H1 (cell line): ENCODE measurements at regions not wholly inside any gene's neighbourhood (a gene's known extent, or its start where the extent isn't known, plus 50 kb on each side); places are given as distances from the start of the nearest gene placed in this dataset.

Experiments
- CTCF ChIA-PET: fragments of 300-600 bp; sonication (Branson Sonifier 250); formaldehyde crosslinking; loops from one replicate; lab custom pipeline; 2021; ENCODE audit not compliant: partially characterized antibody; lab: Charles Lee
- POLR2A ChIA-PET: fragments of 300-600 bp; sonication (Branson Sonifier 250); formaldehyde crosslinking; loops from one replicate; lab custom pipeline; 2021; ENCODE audit warnings: inconsistent platforms; ENCODE audit not compliant: partially characterized antibody; lab: Charles Lee
- DNase-seq, 2 experiments: peaks; one replicate each; pipeline versions ENCODE4 v3.0.0 to v3.0.0-alpha.2; 2010 to 2022; ENCODE audit warnings: low spot score in 2 of 2, low read depth in 1 of 2, mixed read lengths in 1 of 2
- FAIRE-seq: peaks from 2 replicates; lab custom pipeline; 2011; peaks lifted over from hg19 to GRCh38; lab: Jason Lieb, UNC
- H2AFZ ChIP-seq: 2 replicates; pipeline ENCODE4 v1.8.1; 2012; ENCODE audit warnings: low read length, inconsistent platforms
- H2AK5ac ChIP-seq: 2 replicates; pipeline ENCODE4 v1.6.1; 2013; ENCODE audit warnings: low read depth, low read length
- H2BK120ac ChIP-seq: replicated peaks from 2 replicates; pipeline ENCODE3; 2013; ENCODE audit warnings: low read depth, low read length, inconsistent platforms
- H2BK12ac ChIP-seq: 2 replicates; pipeline ENCODE4 v1.6.1; 2013; ENCODE audit warnings: low read depth, low read length
- H2BK15ac ChIP-seq: 2 replicates; pipeline ENCODE4 v1.6.1; 2013; ENCODE audit warnings: low read length
- H2BK20ac ChIP-seq: 2 replicates; pipeline ENCODE4 v1.6.1; 2013; ENCODE audit warnings: low read length
- H2BK5ac ChIP-seq: 2 replicates; pipeline ENCODE4 v1.6.1; 2013; ENCODE audit warnings: low read depth, low read length
- H3K14ac ChIP-seq: 2 replicates; pipeline ENCODE4 v1.6.1; 2013; ENCODE audit warnings: inconsistent platforms; ENCODE audit not compliant: insufficient read length
- H3K18ac ChIP-seq: 2 replicates; pipeline ENCODE4 v1.6.1; 2013; ENCODE audit warnings: low read length; ENCODE audit errors: extremely low read depth
- H3K23ac ChIP-seq: 2 replicates; pipeline ENCODE4 v1.6.1; 2013; ENCODE audit warnings: inconsistent platforms; ENCODE audit not compliant: insufficient read length
- H3K23me2 ChIP-seq: 2 replicates; pipeline ENCODE4 v1.6.1; 2013; ENCODE audit warnings: low read depth, low read length
- H3K27ac ChIP-seq: 2 replicates; pipeline ENCODE4 v1.6.1; 2011; ENCODE audit warnings: low read depth, low read length, inconsistent platforms
- H3K27me3 ChIP-seq, 4 experiments: replicated peaks in 1 of 4; 1 replicate in 1 of 4; 2 replicates in 3 of 4; pipeline versions ENCODE4 v1.6.1 to v1.8.1; 2011 to 2013; ENCODE audit warnings: low read length in 3 of 4, mild to moderate bottlenecking in 3 of 4, inconsistent platforms in 2 of 4, mixed read lengths in 2 of 4, moderate library complexity in 1 of 4; ENCODE audit not compliant: control insufficient read depth in 3 of 4, insufficient read depth in 3 of 4; ENCODE audit errors: extremely low read depth in 1 of 4
- H3K36me3 ChIP-seq, 4 experiments: 2 replicates each; pipeline versions ENCODE4 v1.6.1 to v1.8.1; 2011 to 2013; ENCODE audit warnings: mild to moderate bottlenecking in 4 of 4, low read length in 3 of 4, moderate library complexity in 2 of 4, control low read depth in 1 of 4, inconsistent platforms in 1 of 4; ENCODE audit not compliant: insufficient read depth in 4 of 4, control insufficient read depth in 2 of 4
- H3K4ac ChIP-seq: replicated peaks from 2 replicates; pipeline ENCODE3; 2013; ENCODE audit warnings: low read length, low read depth, mixed read lengths, inconsistent platforms; ENCODE audit not compliant: insufficient read length
- H3K4me1 ChIP-seq, 4 experiments: replicated peaks in 1 of 4; 1 replicate in 1 of 4; 2 replicates in 3 of 4; pipeline versions ENCODE4 v1.6.1 to v1.8.1; 2011 to 2013; ENCODE audit warnings: low read length in 3 of 4, inconsistent platforms in 2 of 4, mixed read lengths in 1 of 4; ENCODE audit not compliant: insufficient read depth in 4 of 4, control insufficient read depth in 3 of 4
- H3K4me2 ChIP-seq, 2 experiments: 2 replicates each; pipeline versions ENCODE4 v1.6.1 to v1.8.1; 2011 to 2013; ENCODE audit warnings: low read depth in 2 of 2, low read length in 2 of 2, control low read depth in 1 of 2, inconsistent platforms in 1 of 2, mild to moderate bottlenecking in 1 of 2; ENCODE audit not compliant: insufficient read depth in 1 of 2
- H3K4me3 ChIP-seq, 4 experiments: fragments of 200-600, 300-600 bp in 1 of 4; sonication (generic), shearing (Covaris generic), sonication (Bioruptor Twin) in 1 of 4; 2 replicates each; pipeline versions ENCODE4 v1.5.1 to v1.8.1; 2011 to 2016; ENCODE audit warnings: low read length in 4 of 4, low read depth in 3 of 4, control low read depth in 2 of 4, inconsistent platforms in 2 of 4, mild to moderate bottlenecking in 2 of 4, mixed read lengths in 1 of 4, moderate library complexity in 1 of 4; ENCODE audit not compliant: insufficient read depth in 2 of 4; ENCODE audit errors: extremely low read depth in 1 of 4
- H3K56ac ChIP-seq: replicated peaks from 2 replicates; pipeline ENCODE3; 2013; ENCODE audit warnings: low read depth, mild to moderate bottlenecking, mixed read lengths, low read length, inconsistent platforms; ENCODE audit not compliant: insufficient read length
- H3K79me1 ChIP-seq: 2 replicates; pipeline ENCODE4 v1.6.1; 2013; ENCODE audit warnings: low read depth, low read length, control low read depth
- H3K79me2 ChIP-seq, 2 experiments: 2 replicates each; pipeline versions ENCODE4 v1.6.1 to v1.8.1; 2012 to 2013; ENCODE audit warnings: low read length in 2 of 2, mild to moderate bottlenecking in 2 of 2, inconsistent platforms in 1 of 2; ENCODE audit not compliant: insufficient read depth in 2 of 2, control insufficient read depth in 1 of 2
- H3K9ac ChIP-seq, 4 experiments: replicated peaks in 1 of 4; 1 replicate in 1 of 4; 2 replicates in 3 of 4; pipeline versions ENCODE4 v1.6.1 to v1.8.1; 2011 to 2013; ENCODE audit warnings: low read depth in 3 of 4, low read length in 3 of 4, control low read depth in 2 of 4, mild to moderate bottlenecking in 2 of 4, moderate library complexity in 2 of 4, inconsistent platforms in 1 of 4; ENCODE audit errors: extremely low read depth in 1 of 4
- H3K9me3 ChIP-seq, 2 experiments: 2 replicates each; pipeline versions ENCODE4 v1.6.1 to v1.8.1; 2012 to 2013; ENCODE audit warnings: mild to moderate bottlenecking in 2 of 2, moderate library complexity in 2 of 2, control low read depth in 1 of 2, inconsistent platforms in 1 of 2, low read depth in 1 of 2, low read length in 1 of 2, mixed read lengths in 1 of 2; ENCODE audit not compliant: insufficient read depth in 2 of 2
- H4K20me1 ChIP-seq, 2 experiments: replicated peaks in 1 of 2; 2 replicates each; pipeline versions ENCODE3 to v1.8.1; 2011 to 2013; ENCODE audit warnings: inconsistent platforms in 2 of 2, low read length in 2 of 2, mild to moderate bottlenecking in 1 of 2; ENCODE audit not compliant: insufficient read depth in 2 of 2, control insufficient read depth in 1 of 2
- H4K5ac ChIP-seq: 2 replicates; pipeline ENCODE4 v1.6.1; 2013; ENCODE audit warnings: low read length, low read depth, mixed read lengths, inconsistent platforms; ENCODE audit not compliant: insufficient read length
- H4K8ac ChIP-seq: 2 replicates; pipeline ENCODE4 v1.8.0; 2013; ENCODE audit warnings: mild to moderate bottlenecking, moderate library complexity, low read length, inconsistent platforms; ENCODE audit not compliant: insufficient read depth; ENCODE audit errors: extremely low read depth
- H4K91ac ChIP-seq: replicated peaks from 2 replicates; pipeline ENCODE3; 2013; ENCODE audit warnings: low read length, mixed read lengths, inconsistent platforms; ENCODE audit not compliant: insufficient read length
- ATF2 ChIP-seq: IDR thresholded peaks from 2 replicates; pipeline ENCODE4 v1.6.1; 2012; ENCODE audit warnings: low read length, inconsistent platforms
- CTCF ChIP-seq, 3 experiments: IDR thresholded peaks; 1 replicate in 2 of 3; 2 replicates in 1 of 3; pipeline versions ENCODE4 v1.5.1 to v1.6.1; 2011; ENCODE audit warnings: low read length in 3 of 3, mild to moderate bottlenecking in 3 of 3, inconsistent platforms in 2 of 3, low read depth in 1 of 3, moderate library complexity in 1 of 3; ENCODE audit not compliant: insufficient read depth in 1 of 3; ENCODE audit errors: control extremely low read depth in 1 of 3
- RAD21 ChIP-seq, 2 experiments: IDR thresholded peaks in 1 of 2; conservative IDR thresholded peaks in 1 of 2; 2 replicates each; pipeline ENCODE4 v1.6.1; 2011; ENCODE audit warnings: low read depth in 2 of 2, low read length in 2 of 2, improper control_type of control experiment in 1 of 2, inconsistent platforms in 1 of 2, mild to moderate bottlenecking in 1 of 2, moderate library complexity in 1 of 2
- SIRT6 ChIP-seq: IDR thresholded peaks from one replicate; pipeline ENCODE4 v1.7.1; 2012; ENCODE audit warnings: low read length, inconsistent platforms
- WGBS, 2 experiments: shearing (Covaris generic) in 1 of 2; methylation state at CpG; one replicate each; pipeline versions ENCODE4 v1.1.6 to v1.1.7; 2013 to 2015; ENCODE audit warnings: low lambda C conversion rate in 2 of 2, mixed read lengths in 2 of 2, inconsistent platforms in 1 of 2, low coverage in 1 of 2, missing lambda C conversion rate in 1 of 2; ENCODE audit not compliant: insufficient replicate concordance in 2 of 2, insufficient coverage in 1 of 2, insufficient read length in 1 of 2; ENCODE audit errors: extremely low coverage in 1 of 2, missing lambda C conversion rate in 1 of 2; 5-methylcytosine and 5-hydroxymethylcytosine counted together

- H3K18ac ChIP-seq, result no peak overlapping the region
- DNase-seq (no peak), FAIRE-seq (no peak)
- H2AFZ ChIP-seq, result no peak overlapping the region
- H4K20me1 ChIP-seq, result no peaks in the 10 kb centered on the region
- no peaks in the 10 kb centered on the region for H3K36me3 ChIP-seq
- H3K4me2 ChIP-seq, result no peak overlapping the region
- H2BK12ac ChIP-seq, result no peak overlapping the region
- H4K8ac ChIP-seq, result no peak overlapping the region
- POLR2A ChIA-PET, result no interaction called here
- no peak overlapping the region for H2BK5ac ChIP-seq
- no peak overlapping the region for H2AK5ac ChIP-seq
- no peak overlapping the region for H2BK15ac ChIP-seq
- no peaks in the 10 kb centered on the region for H3K4me1 ChIP-seq
- H3K9me3 ChIP-seq, result no peaks in the 10 kb centered on the region
- no peak overlapping the region for H3K14ac ChIP-seq
- H3K4ac ChIP-seq, result no peak overlapping the region
- no peak overlapping the region; a peak in 1 of 7 replicates for H3K9ac ChIP-seq
- no peak overlapping the region for H3K4me3 ChIP-seq
- H3K27ac ChIP-seq, result no peak overlapping the region
- no peaks in the 10 kb centered on the region for H3K79me2 ChIP-seq
- H4K5ac ChIP-seq, result no peak overlapping the region
- WGBS, 2 experiments, result 57% methylated on average over 1 of the region's 1 CpG; no CpG with 5 or more reads in 1 of the 2 experiments
- no peak overlapping the region for H3K23ac ChIP-seq
- no peak overlapping the region for H2BK120ac ChIP-seq
- no peaks in the 10 kb centered on the region for H3K27me3 ChIP-seq
- H3K56ac ChIP-seq, result no peak overlapping the region
- no peaks in the 10 kb centered on the region for H3K79me1 ChIP-seq
- no peaks in the 10 kb centered on the region for H3K23me2 ChIP-seq
- no peak overlapping the region for H4K91ac ChIP-seq
- CTCF ChIA-PET, result interaction anchor here (0.8 to 2.1 kb wide), 2 partner anchors 19 to 32 kb away, joined by 3 to 8 read pairs; no protein-coding TSS in a partner anchor
- TF ChIP-seq RAD21 (IDR thresholded peaks at IDR 0.05 in 1 of 2, conservative IDR thresholded peaks at IDR 0.05 in 1 of 2; ENCODE audit: low read depth in 2 of 2, low read length in 2 of 2) (peak; percentile 49 to 67), SIRT6 (no peak), ATF2 (no peak), CTCF (IDR thresholded peaks at IDR 0.05; ENCODE audit: control extremely low read depth in 1 of 3, insufficient read depth in 1 of 3, low read depth in 1 of 3, low read length in 3 of 3) (peak in 2 of 3 experiments; percentile 37 to 40; a peak in 3 of 4 replicates)
- no peak overlapping the region for H2BK20ac ChIP-seq
Observed at GRCh38 chr6:156378853-156379252, 398.3 kb upstream of the ARID1B start.
